ENCODE measurements at regions not wholly inside any gene's neighbourhood (a gene's known extent, or its start where the extent isn't known, plus 50 kb on each side); places are given as distances from the start of the nearest gene placed in this dataset.

DNA sequence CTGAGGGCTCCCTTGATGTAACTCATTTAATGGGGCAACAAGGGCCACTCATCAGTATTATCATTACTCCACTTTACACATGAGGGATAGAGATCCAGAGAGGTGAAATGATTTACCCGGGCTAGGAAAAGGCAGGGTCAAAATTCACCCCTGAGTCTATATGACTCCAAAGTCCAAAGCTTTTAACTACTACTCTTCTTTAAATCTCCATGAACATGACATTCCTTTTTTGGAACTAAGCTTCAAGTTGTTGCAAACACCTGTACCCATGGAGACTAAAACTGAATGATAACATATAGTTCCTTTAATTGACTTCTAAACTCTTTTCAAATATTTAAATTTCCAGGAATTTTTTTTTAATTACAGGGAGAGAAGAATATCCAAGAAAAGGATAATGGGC, 292.9 kb upstream of the GADL1 start:
- H3K14ac ChIP-seq (replicated peaks; ENCODE audit: low read depth, low read length), result no peak overlapping the region
- no peak overlapping the region for H2AFZ ChIP-seq (replicated peaks; ENCODE audit: low read length, poor library complexity)
- WGBS, 2 experiments (ENCODE audit: extremely low coverage in 2 of 2, insufficient read length in 1 of 2), result no CpG with 5 or more reads among the region's 1 CpG
- H3K9me3 ChIP-seq (ENCODE audit: control insufficient read depth, insufficient read depth, low read length), result no peaks in the 10 kb centered on the region
- in situ Hi-C loops (cut with MboI; ENCODE audit: low sequenced_read_pairs), result no loop called here
- H3K9me1 ChIP-seq (ENCODE audit: insufficient read depth, low read length), result no peaks in the 10 kb centered on the region
- no peak overlapping the region for H2BK20ac ChIP-seq (ENCODE audit: low read depth, low read length)
- H2BK15ac ChIP-seq (ENCODE audit: low read depth, low read length), result no peak overlapping the region
- intact Hi-C loops (cut with micrococcal nuclease), result no loop called here
- no peaks in the 10 kb centered on the region for H4K20me1 ChIP-seq (ENCODE audit: insufficient read depth, low read length)
- no peak overlapping the region for H2BK5ac ChIP-seq (ENCODE audit: low read depth, low read length, poor library complexity, severe bottlenecking)
- no peak overlapping the region for H3K4ac ChIP-seq (ENCODE audit: low read depth, low read length)
- H2BK120ac ChIP-seq (ENCODE audit: low read depth, low read length), result no peak overlapping the region
- no peak for TF ChIP-seq RAD21 (IDR thresholded peaks at IDR 0.05; ENCODE audit: low read length)
- no peak for TF ChIP-seq CEBPB (IDR thresholded peaks at IDR 0.05; ENCODE audit: low read depth, low read length)
- TF ChIP-seq RCOR1 (IDR thresholded peaks at IDR 0.05; ENCODE audit: insufficient replicate concordance, low read length), result no peak
- no peak for TF ChIP-seq RFX5 (IDR thresholded peaks at IDR 0.05; ENCODE audit: low read depth, low read length)
- TF ChIP-seq POLR2A (IDR thresholded peaks at IDR 0.05; ENCODE audit: low read depth, low read length), result no peak
- TF ChIP-seq MXI1 (IDR thresholded peaks at IDR 0.05; ENCODE audit: borderline replicate concordance, low read depth, low read length), result no peak
- no peak for TF ChIP-seq MAFK (IDR thresholded peaks at IDR 0.05; ENCODE audit: low read depth, low read length)
- TF ChIP-seq MAZ (IDR thresholded peaks at IDR 0.05; ENCODE audit: borderline replicate concordance, low read depth, low read length), result no peak
- no peak for TF ChIP-seq BHLHE40 (IDR thresholded peaks at IDR 0.05; ENCODE audit: low read depth, low read length)
- no peak for TF ChIP-seq NFE2L2 (IDR thresholded peaks at IDR 0.05; ENCODE audit: low read depth, low read length)
- no peak for TF ChIP-seq FOS (IDR thresholded peaks at IDR 0.05; ENCODE audit: low read depth, low read length)
- no peak for TF ChIP-seq SMC3 (IDR thresholded peaks at IDR 0.05; ENCODE audit: low read depth, low read length)
- TF ChIP-seq, protein P1, sequence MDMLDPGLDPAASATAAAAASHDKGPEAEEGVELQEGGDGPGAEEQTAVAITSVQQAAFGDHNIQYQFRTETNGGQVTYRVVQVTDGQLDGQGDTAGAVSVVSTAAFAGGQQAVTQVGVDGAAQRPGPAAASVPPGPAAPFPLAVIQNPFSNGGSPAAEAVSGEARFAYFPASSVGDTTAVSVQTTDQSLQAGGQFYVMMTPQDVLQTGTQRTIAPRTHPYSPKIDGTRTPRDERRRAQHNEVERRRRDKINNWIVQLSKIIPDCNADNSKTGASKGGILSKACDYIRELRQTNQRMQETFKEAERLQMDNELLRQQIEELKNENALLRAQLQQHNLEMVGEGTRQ (IDR thresholded peaks at IDR 0.05; ENCODE audit: low read depth, low read length), result no peak
- TF ChIP-seq CHD1 (IDR thresholded peaks at IDR 0.05; ENCODE audit: low read depth, low read length), result no peak
- TF ChIP-seq, protein P2, sequence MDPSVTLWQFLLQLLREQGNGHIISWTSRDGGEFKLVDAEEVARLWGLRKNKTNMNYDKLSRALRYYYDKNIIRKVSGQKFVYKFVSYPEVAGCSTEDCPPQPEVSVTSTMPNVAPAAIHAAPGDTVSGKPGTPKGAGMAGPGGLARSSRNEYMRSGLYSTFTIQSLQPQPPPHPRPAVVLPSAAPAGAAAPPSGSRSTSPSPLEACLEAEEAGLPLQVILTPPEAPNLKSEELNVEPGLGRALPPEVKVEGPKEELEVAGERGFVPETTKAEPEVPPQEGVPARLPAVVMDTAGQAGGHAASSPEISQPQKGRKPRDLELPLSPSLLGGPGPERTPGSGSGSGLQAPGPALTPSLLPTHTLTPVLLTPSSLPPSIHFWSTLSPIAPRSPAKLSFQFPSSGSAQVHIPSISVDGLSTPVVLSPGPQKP (IDR thresholded peaks at IDR 0.05; ENCODE audit: borderline replicate concordance, low read depth, low read length), result no peak
- no peak for DNase-seq
- H3K4me1 ChIP-seq (ENCODE audit: control insufficient read depth, insufficient read depth, low read length), result no peaks in the 10 kb centered on the region
- no peak overlapping the region for H2AK9ac ChIP-seq (replicated peaks; ENCODE audit: low read depth, low read length, poor library complexity)
- H3K79me1 ChIP-seq (ENCODE audit: low read depth in 1 of 2, low read length in 2 of 2), result no peaks in the 10 kb centered on the region
- no peak overlapping the region for H4K5ac ChIP-seq (ENCODE audit: low read depth, low read length)
- H3K27me3 ChIP-seq (ENCODE audit: control insufficient read depth, insufficient read depth, low read length), result peaks cover 7% of the 10 kb centered on the region
- H3K36me3 ChIP-seq (ENCODE audit: control insufficient read depth, insufficient read depth, low read length), result no peaks in the 10 kb centered on the region
- no peak overlapping the region for H3K4me3 ChIP-seq (ENCODE audit: insufficient read depth, low read depth, low read length)
- no peak overlapping the region for H3K56ac ChIP-seq (ENCODE audit: extremely low read depth, insufficient read depth, low read length)
- no peak overlapping the region for H3K23ac ChIP-seq (ENCODE audit: low read depth, low read length)
- no peak overlapping the region for H3K18ac ChIP-seq (ENCODE audit: low read depth, low read length)
- no peak for ATAC-seq (ENCODE audit: low read depth)
- H3K9ac ChIP-seq (ENCODE audit: low read depth, low read length), result no peak overlapping the region
- dilution Hi-C loops (cut with HindIII; ENCODE audit: low sequenced_read_pairs, unreplicated experiment), result no loop called here
- no peak overlapping the region for H3K4me2 ChIP-seq (ENCODE audit: low read depth, low read length)
- no peak overlapping the region for H4K8ac ChIP-seq (ENCODE audit: low read depth in 2 of 2, low read length in 2 of 2)
- POLR2A ChIA-PET (ENCODE audit: unreplicated experiment), result no interaction called here
- H3K27ac ChIP-seq (ENCODE audit: insufficient read depth, low read length), result no peak overlapping the region
- no peak overlapping the region for H2AK5ac ChIP-seq (ENCODE audit: low read depth, low read length)
- CTCF ChIA-PET, result interaction anchor here (1.2 kb wide), 1 partner anchor 22 kb away, joined by 3 read pairs; no protein-coding TSS in a partner anchor
- no peak overlapping the region for H4K91ac ChIP-seq (ENCODE audit: insufficient read depth, low read depth, low read length)
- no TSS peak for BruUV-seq (replicated peaks)

All from IMR-90 (cell line).